H9 (cell line): ENCODE measurements at regions not wholly inside any gene's neighbourhood (a gene's known extent, or its start where the extent isn't known, plus 50 kb on each side); places are given as distances from the start of the nearest gene placed in this dataset.
"Not testable (repeated sequence)": the region's sequence is repeated elsewhere in the genome, so short reads cannot be mapped to it uniquely, and the experiment has no call there.

ENCODE experiments used
- DNase-seq: peaks from one replicate; pipeline ENCODE4 v3.0.0-alpha.2; 2017
- H2AFZ ChIP-seq: one replicate; pipeline ENCODE4 v1.6.1; 2013; ENCODE audit warnings: mild to moderate bottlenecking, low read length, control low read depth, moderate library complexity
- H2AK5ac ChIP-seq: 2 replicates; pipeline ENCODE4 v1.6.1; 2013; ENCODE audit warnings: low read length, control low read depth, mixed read lengths; ENCODE audit not compliant: insufficient read length
- H2BK120ac ChIP-seq: one replicate; pipeline ENCODE4 v1.6.1; 2013; ENCODE audit warnings: low read depth, mild to moderate bottlenecking, low read length, control low read depth, inconsistent platforms; ENCODE audit not compliant: poor library complexity, severe bottlenecking
- H2BK12ac ChIP-seq: 2 replicates; pipeline ENCODE4 v1.6.1; 2013; ENCODE audit warnings: low read length, control low read depth, mixed read lengths, low read depth; ENCODE audit not compliant: insufficient read length
- H2BK15ac ChIP-seq: 2 replicates; pipeline ENCODE4 v1.6.1; 2013; ENCODE audit warnings: low read depth, low read length, control low read depth
- H2BK20ac ChIP-seq: one replicate; pipeline ENCODE4 v1.6.1; 2013; ENCODE audit warnings: low read depth, mild to moderate bottlenecking, low read length, control low read depth, inconsistent platforms; ENCODE audit not compliant: poor library complexity, severe bottlenecking
- H2BK5ac ChIP-seq: 2 replicates; pipeline ENCODE4 v1.6.1; 2013; ENCODE audit warnings: low read length, control low read depth, mixed read lengths; ENCODE audit not compliant: insufficient read length
- H3K14ac ChIP-seq: 2 replicates; pipeline ENCODE4 v1.6.1; 2013; ENCODE audit warnings: low read length, control low read depth; ENCODE audit not compliant: insufficient read depth
- H3K18ac ChIP-seq: 2 replicates; pipeline ENCODE4 v1.6.1; 2013; ENCODE audit warnings: low read depth, mild to moderate bottlenecking, mixed read lengths, low read length, control low read depth; ENCODE audit not compliant: insufficient read length
- H3K23ac ChIP-seq: 2 replicates; pipeline ENCODE4 v1.6.1; 2013; ENCODE audit warnings: low read length, control low read depth, mixed read lengths, low read depth; ENCODE audit not compliant: insufficient read length
- H3K23me2 ChIP-seq: 2 replicates; pipeline ENCODE4 v1.6.1; 2013; ENCODE audit warnings: low read depth, mild to moderate bottlenecking, mixed read lengths, low read length, control low read depth; ENCODE audit not compliant: insufficient read length, poor library complexity, severe bottlenecking
- H3K27ac ChIP-seq: 2 replicates; pipeline ENCODE4 v1.5.1; 2013; ENCODE audit warnings: low read length, control low read depth, mixed read lengths, low read depth; ENCODE audit not compliant: insufficient read length
- H3K27me3 ChIP-seq: 2 replicates; pipeline ENCODE4 v1.6.1; 2013; ENCODE audit warnings: low read length, control low read depth, inconsistent platforms; ENCODE audit not compliant: insufficient read depth
- H3K4ac ChIP-seq: 2 replicates; pipeline ENCODE4 v1.6.1; 2013; ENCODE audit warnings: low read depth, mild to moderate bottlenecking, control low read depth, inconsistent platforms, low read length, moderate library complexity
- H3K4me1 ChIP-seq: 2 replicates; pipeline ENCODE4 v1.6.1; 2013; ENCODE audit warnings: low read length, control low read depth, inconsistent platforms; ENCODE audit not compliant: insufficient read depth
- H3K4me2 ChIP-seq: 2 replicates; pipeline ENCODE4 v1.6.1; 2013; ENCODE audit warnings: low read length, control low read depth, mixed read lengths; ENCODE audit not compliant: insufficient read length, insufficient read depth
- H3K56ac ChIP-seq: 2 replicates; pipeline ENCODE4 v1.6.1; 2013; ENCODE audit warnings: low read depth, mild to moderate bottlenecking, mixed read lengths, low read length, control low read depth; ENCODE audit not compliant: insufficient read length
- H3K79me1 ChIP-seq: 2 replicates; pipeline ENCODE4 v1.6.1; 2013; ENCODE audit warnings: low read depth, mild to moderate bottlenecking, moderate library complexity, low read length, control low read depth, inconsistent platforms; ENCODE audit not compliant: insufficient read depth, poor library complexity, severe bottlenecking
- H3K79me2 ChIP-seq: 2 replicates; pipeline ENCODE4 v1.6.1; 2013; ENCODE audit warnings: low read length, control low read depth, inconsistent platforms; ENCODE audit not compliant: insufficient read depth
- H3K9ac ChIP-seq: 2 replicates; pipeline ENCODE4 v1.6.1; 2013; ENCODE audit warnings: low read length, control low read depth, mixed read lengths; ENCODE audit not compliant: insufficient read length; ENCODE audit errors: extremely low read depth
- H3K9me3 ChIP-seq: one replicate; pipeline ENCODE4 v1.6.1; 2013; ENCODE audit warnings: low read depth, low read length, inconsistent platforms; ENCODE audit not compliant: control insufficient read depth
- H3T11ph ChIP-seq: one replicate; pipeline ENCODE4 v1.6.1; 2013; ENCODE audit warnings: mild to moderate bottlenecking, low read length, control low read depth, inconsistent platforms
- H4K20me1 ChIP-seq: one replicate; pipeline ENCODE4 v1.6.1; 2013; ENCODE audit not compliant: control insufficient read depth, insufficient read length, insufficient read depth
- H4K5ac ChIP-seq: 2 replicates; pipeline ENCODE4 v1.6.1; 2013; ENCODE audit warnings: low read depth, mild to moderate bottlenecking, mixed read lengths, low read length, control low read depth; ENCODE audit not compliant: insufficient read length
- H4K8ac ChIP-seq: replicated peaks from 2 replicates; pipeline ENCODE4 v1.6.1; 2013; ENCODE audit warnings: low read length, control low read depth, mixed read lengths, low read depth; ENCODE audit not compliant: insufficient read length
- H4K91ac ChIP-seq: 2 replicates; pipeline ENCODE4 v1.6.1; 2013; ENCODE audit warnings: low read depth, mild to moderate bottlenecking, moderate library complexity, mixed read lengths, low read length, control low read depth; ENCODE audit not compliant: insufficient read length
- H3K27ac Mint-ChIP-seq, 3 experiments: 2 replicates in 2 of 3; 3 replicates in 1 of 3; pipeline ENCODE4 v1.8.0; 2020 to 2021; ENCODE audit warnings: mixed read lengths in 3 of 3, mild to moderate bottlenecking in 1 of 3, moderate library complexity in 1 of 3
- H3K27me3 Mint-ChIP-seq: 2 replicates; pipeline ENCODE4 v1.8.0; 2021; ENCODE audit warnings: low read depth, mild to moderate bottlenecking, moderate library complexity, mixed read lengths
- H3K36me3 Mint-ChIP-seq, 3 experiments: 2 replicates in 2 of 3; 3 replicates in 1 of 3; pipeline ENCODE4 v1.8.0; 2020 to 2021; ENCODE audit warnings: low read depth in 3 of 3, mixed read lengths in 3 of 3; ENCODE audit not compliant: insufficient read depth in 1 of 3
- H3K4me1 Mint-ChIP-seq, 2 experiments: 2 replicates each; pipeline ENCODE4 v1.8.0; 2020; ENCODE audit warnings: mixed read lengths in 2 of 2
- H3K4me3 Mint-ChIP-seq, 2 experiments: 2 replicates in 1 of 2; 3 replicates in 1 of 2; pipeline ENCODE4 v1.8.0; 2020 to 2021; ENCODE audit warnings: mild to moderate bottlenecking in 2 of 2, mixed read lengths in 2 of 2, moderate library complexity in 1 of 2
- H3K9me3 Mint-ChIP-seq, 2 experiments: 2 replicates in 1 of 2; 3 replicates in 1 of 2; pipeline ENCODE4 v1.8.0; 2020; ENCODE audit warnings: mild to moderate bottlenecking in 2 of 2, mixed read lengths in 2 of 2, moderate library complexity in 1 of 2
- WGBS: extraction: QIAGEN DNeasy Blood & Tissue Kit; methylation state at CpG from one replicate; pipeline ENCODE4 v1.1.7; 2013; ENCODE audit warnings: missing lambda C conversion rate, low lambda C conversion rate, mixed read lengths; ENCODE audit not compliant: insufficient read length; ENCODE audit errors: extremely low coverage; 5-methylcytosine and 5-hydroxymethylcytosine counted together
- TF ChIP-seq, protein P1 (sequence below): fragments of 200-600 bp; sonication (generic); conservative IDR thresholded peaks from 3 replicates; pipeline ENCODE4 v1.8.0; 2021; ENCODE audit warnings: antibody characterized with exemption, mild to moderate bottlenecking

GRCh38 chr2:109692013-109692743 lies 78.0 kb downstream of the SOWAHC start:
- Histone ChIP-seq H2AFZ (no peak overlapping the region), H2BK20ac (no peak overlapping the region), H3K79me2 (no peaks in the 10 kb centered on the region), H3K9me3 (no peaks in the 10 kb centered on the region), H4K5ac (no peak overlapping the region), H3K18ac (no peak overlapping the region), H3K9ac (no peak overlapping the region), H3K4me2 (no peak overlapping the region), H2BK12ac (no peak overlapping the region), H4K20me1 (no peaks in the 10 kb centered on the region), H3K4ac (no peak overlapping the region), H3K14ac (no peak overlapping the region), H3K27ac (no peak overlapping the region), H4K8ac (no peak overlapping the region), H2BK15ac (no peak overlapping the region), H3K23ac (no peak overlapping the region), H3K27me3 (no peaks in the 10 kb centered on the region), H2AK5ac (no peak overlapping the region), H3K4me1 (no peaks in the 10 kb centered on the region), H2BK5ac (no peak overlapping the region), H3K79me1 (no peaks in the 10 kb centered on the region), H4K91ac (no peak overlapping the region), H2BK120ac (no peak overlapping the region), H3K23me2 (no peaks in the 10 kb centered on the region), H3K56ac (no peak overlapping the region), H3T11ph (no peak overlapping the region)
- H3K4me1 Mint-ChIP-seq: peaks cover 29 to 30% of the 10 kb centered on the region in 2 experiments
- H3K27me3 Mint-ChIP-seq: peaks cover 2% of the 10 kb centered on the region
- no peak for DNase-seq
- WGBS: no CpG with 5 or more reads among the region's 15 CpGs
- no peak overlapping the region for H3K4me3 Mint-ChIP-seq
- H3K36me3 Mint-ChIP-seq: no peaks in the 10 kb centered on the region; a peak in 1 of 7 replicates
- H3K9me3 Mint-ChIP-seq: no peaks in the 10 kb centered on the region
- H3K27ac Mint-ChIP-seq: no peak overlapping the region
- TF ChIP-seq, protein P1, sequence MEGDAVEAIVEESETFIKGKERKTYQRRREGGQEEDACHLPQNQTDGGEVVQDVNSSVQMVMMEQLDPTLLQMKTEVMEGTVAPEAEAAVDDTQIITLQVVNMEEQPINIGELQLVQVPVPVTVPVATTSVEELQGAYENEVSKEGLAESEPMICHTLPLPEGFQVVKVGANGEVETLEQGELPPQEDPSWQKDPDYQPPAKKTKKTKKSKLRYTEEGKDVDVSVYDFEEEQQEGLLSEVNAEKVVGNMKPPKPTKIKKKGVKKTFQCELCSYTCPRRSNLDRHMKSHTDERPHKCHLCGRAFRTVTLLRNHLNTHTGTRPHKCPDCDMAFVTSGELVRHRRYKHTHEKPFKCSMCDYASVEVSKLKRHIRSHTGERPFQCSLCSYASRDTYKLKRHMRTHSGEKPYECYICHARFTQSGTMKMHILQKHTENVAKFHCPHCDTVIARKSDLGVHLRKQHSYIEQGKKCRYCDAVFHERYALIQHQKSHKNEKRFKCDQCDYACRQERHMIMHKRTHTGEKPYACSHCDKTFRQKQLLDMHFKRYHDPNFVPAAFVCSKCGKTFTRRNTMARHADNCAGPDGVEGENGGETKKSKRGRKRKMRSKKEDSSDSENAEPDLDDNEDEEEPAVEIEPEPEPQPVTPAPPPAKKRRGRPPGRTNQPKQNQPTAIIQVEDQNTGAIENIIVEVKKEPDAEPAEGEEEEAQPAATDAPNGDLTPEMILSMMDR: no peak

DNA sequence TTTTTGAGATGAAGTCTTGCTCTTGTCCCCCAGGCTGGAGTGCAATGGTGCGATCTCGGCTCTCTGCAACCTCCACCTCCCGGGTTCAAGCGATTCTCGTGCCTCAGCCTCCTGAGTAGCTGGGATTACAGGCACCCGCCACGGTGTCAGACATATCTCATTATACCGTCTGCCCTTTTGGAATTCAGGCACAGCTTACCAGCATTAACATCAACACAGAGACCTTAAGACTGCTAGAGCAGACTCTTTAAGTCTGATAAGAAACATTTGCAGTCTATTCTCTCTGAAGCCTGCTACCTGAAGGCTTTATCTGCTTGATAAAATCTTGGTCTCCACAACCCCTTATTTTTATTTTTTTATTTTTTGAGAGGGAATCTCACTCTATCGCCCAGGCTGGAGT lies 78.7 kb downstream of the SOWAHC start:
- H4K5ac ChIP-seq, H2BK120ac ChIP-seq, H3K4me3 Mint-ChIP-seq, H3K18ac ChIP-seq, H3K56ac ChIP-seq, H4K91ac ChIP-seq, H3K4me2 ChIP-seq, H4K20me1 ChIP-seq, H3K27me3 Mint-ChIP-seq, H3K4ac ChIP-seq, H3K27ac ChIP-seq, H3K23ac ChIP-seq, H3T11ph ChIP-seq, H4K8ac ChIP-seq, H3K14ac ChIP-seq, H2AK5ac ChIP-seq, H2AFZ ChIP-seq, H3K4me1 ChIP-seq, H3K9me3 Mint-ChIP-seq, H2BK15ac ChIP-seq, H3K79me1 ChIP-seq, H3K79me2 ChIP-seq, H3K9ac ChIP-seq, H3K27me3 ChIP-seq, H2BK12ac ChIP-seq, H3K9me3 ChIP-seq, H3K36me3 Mint-ChIP-seq, DNase-seq, H3K23me2 ChIP-seq, H2BK5ac ChIP-seq, H2BK20ac ChIP-seq: not testable (repeated sequence)
- WGBS: no CpG with 5 or more reads among the region's 9 CpGs
- Mint-ChIP-seq H3K4me1 (peaks cover 29 to 30% of the 10 kb centered on the region in 2 experiments), H3K27ac (peak overlapping the region in 1 of 3 experiments; percentile 84; a peak in 2 of 7 replicates)
